ENCODE measurements at regions not wholly inside any gene's neighbourhood (a gene's known extent, or its start where the extent isn't known, plus 50 kb on each side); places are given as distances from the start of the nearest gene placed in this dataset.

DNA sequence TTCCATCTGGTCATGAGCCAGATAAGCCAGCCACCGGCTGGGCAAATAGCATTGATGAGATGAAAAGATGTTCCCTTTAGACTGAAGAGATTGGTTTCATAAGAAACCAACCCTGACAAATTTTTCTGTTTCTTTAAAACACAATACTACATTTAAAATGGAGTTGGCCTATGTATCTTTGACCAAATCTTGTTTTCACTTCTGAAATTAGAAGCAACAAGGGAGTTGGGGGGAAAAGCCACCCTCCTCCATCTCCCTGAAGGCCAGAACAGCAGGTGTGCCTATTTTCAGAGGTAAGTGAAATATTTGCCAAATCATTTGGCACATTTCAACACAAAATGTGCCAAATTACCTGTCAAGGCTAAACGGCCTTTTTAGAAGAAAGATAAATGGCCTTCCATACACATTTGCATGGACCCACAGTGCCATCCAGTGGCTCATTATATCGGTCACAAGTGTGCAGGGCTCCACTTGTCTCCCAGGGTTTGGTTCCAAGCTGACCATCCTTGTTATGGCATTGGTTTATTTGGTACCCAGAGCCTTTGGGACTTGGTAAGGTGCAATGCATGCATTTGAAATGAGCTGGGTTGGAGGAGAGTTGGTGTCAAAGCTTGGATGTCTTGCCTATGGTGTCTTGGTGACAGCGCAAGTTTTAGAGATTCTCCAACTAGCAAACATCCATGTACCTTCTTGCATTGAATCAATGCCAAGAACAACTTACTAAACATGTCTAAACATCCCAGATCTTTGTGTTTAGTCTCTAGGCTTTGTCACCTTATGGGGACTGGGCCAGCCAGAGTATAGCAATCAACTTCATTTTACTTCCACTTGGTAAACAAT is 372.0 kb upstream of the KIF2A start:
- no peak overlapping the region for H3K4me3 ChIP-seq (ENCODE audit: low read length)
- no peaks in the 10 kb centered on the region for H3K9me3 ChIP-seq (ENCODE audit: insufficient read depth, low read depth, low read length)
- no peaks in the 10 kb centered on the region for H3K27me3 ChIP-seq (ENCODE audit: insufficient read depth, low read length)
- no peak overlapping the region for H3K27ac ChIP-seq (ENCODE audit: low read length)
- H3K9ac ChIP-seq (ENCODE audit: low read depth, low read length): no peak overlapping the region
- no peaks in the 10 kb centered on the region for H3K4me1 ChIP-seq (ENCODE audit: insufficient read depth, low read length)
- no peaks in the 10 kb centered on the region for H3K36me3 ChIP-seq (ENCODE audit: insufficient read depth, low read depth, low read length)

DNA sequence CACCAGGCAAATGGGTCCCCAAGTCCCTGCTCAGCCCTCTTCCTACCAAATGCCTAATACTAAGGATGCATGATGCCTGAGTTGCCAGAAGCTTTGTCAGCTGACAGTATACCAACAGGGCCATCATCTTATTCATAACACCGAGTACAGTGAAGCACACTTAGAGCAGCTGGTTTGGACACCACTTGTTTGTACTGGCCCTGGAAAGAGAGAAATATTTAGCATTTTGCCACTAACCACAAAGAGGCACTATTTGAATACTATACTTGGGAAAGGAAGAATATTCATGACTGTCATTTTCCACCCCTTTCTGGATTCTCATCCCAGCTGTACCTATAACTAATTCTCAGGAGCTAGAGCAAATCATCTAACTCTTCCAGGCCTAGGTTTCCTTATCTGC is 364.4 kb upstream of the KIF2A start:
- Histone ChIP-seq H3K4me1 (ENCODE audit: insufficient read depth, low read length) (no peaks in the 10 kb centered on the region), H3K9me3 (ENCODE audit: insufficient read depth, low read depth, low read length) (no peaks in the 10 kb centered on the region), H3K36me3 (ENCODE audit: insufficient read depth, low read depth, low read length) (no peaks in the 10 kb centered on the region), H3K4me3 (ENCODE audit: low read length) (no peak overlapping the region), H3K27me3 (ENCODE audit: insufficient read depth, low read length) (no peaks in the 10 kb centered on the region), H3K9ac (ENCODE audit: low read depth, low read length) (no peak overlapping the region), H3K27ac (ENCODE audit: low read length) (no peak overlapping the region)

DNA sequence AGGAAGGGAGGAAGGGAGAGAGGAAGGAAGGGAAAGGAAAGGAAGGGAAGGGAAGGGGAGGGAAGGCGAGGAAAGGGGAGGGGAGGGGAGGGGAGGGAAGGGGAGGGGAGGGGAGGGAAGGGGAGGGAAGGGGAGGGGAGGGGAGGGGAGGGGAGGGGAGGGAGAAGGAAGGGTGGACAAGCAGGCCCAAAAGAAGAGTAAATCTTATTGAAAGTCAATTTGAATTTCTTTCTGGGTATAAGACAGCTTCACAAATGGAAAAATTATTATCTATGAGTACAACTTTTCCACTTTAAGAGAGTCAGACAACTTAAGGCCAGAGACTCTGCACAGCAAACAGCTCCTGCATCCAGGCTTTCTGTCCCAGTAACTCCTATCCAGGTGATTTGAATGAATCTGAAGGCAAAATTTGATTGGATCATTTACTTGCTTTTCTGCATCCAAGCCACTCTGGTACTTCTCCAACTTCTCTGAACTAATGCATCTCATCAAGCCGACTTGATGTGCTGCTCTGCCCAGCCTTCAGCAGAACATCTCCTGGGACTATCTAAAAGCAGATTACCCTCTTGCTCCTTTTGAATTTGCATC is 363.4 kb upstream of the KIF2A start:
- H3K36me3 ChIP-seq (ENCODE audit: insufficient read depth, low read depth, low read length): no peaks in the 10 kb centered on the region
- no peak overlapping the region for H3K9ac ChIP-seq (ENCODE audit: low read depth, low read length)
- H3K27ac ChIP-seq (ENCODE audit: low read length): no peak overlapping the region
- no peak overlapping the region for H3K4me3 ChIP-seq (ENCODE audit: low read length)
- H3K27me3 ChIP-seq (ENCODE audit: insufficient read depth, low read length): no peaks in the 10 kb centered on the region
- no peaks in the 10 kb centered on the region for H3K4me1 ChIP-seq (ENCODE audit: insufficient read depth, low read length)
- no peaks in the 10 kb centered on the region for H3K9me3 ChIP-seq (ENCODE audit: insufficient read depth, low read depth, low read length)

DNA sequence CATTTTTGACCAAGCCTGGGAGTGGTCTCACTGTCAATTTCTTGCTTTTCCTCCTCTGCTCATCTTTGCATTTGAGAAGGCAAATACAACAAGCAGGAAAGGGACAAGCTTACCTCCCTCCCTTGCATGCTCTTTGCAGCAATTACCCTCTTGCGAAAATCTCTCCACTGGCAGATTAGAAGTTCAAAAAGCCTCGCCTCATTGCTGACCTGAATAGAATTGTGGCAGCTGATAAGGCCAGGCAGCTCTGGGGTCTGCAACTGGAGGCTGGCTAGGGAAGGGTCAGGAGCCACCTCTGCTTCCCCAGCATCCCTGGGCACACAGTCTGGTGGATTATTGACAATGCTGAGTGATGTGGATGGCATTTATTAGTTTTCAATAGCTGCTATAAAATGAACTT is 362.3 kb upstream of the KIF2A start:
- Histone ChIP-seq H3K9me3 (ENCODE audit: insufficient read depth, low read depth, low read length) (no peaks in the 10 kb centered on the region), H3K4me3 (ENCODE audit: low read length) (no peak overlapping the region), H3K9ac (ENCODE audit: low read depth, low read length) (no peak overlapping the region), H3K36me3 (ENCODE audit: insufficient read depth, low read depth, low read length) (no peaks in the 10 kb centered on the region), H3K4me1 (ENCODE audit: insufficient read depth, low read length) (no peaks in the 10 kb centered on the region), H3K27me3 (ENCODE audit: insufficient read depth, low read length) (no peaks in the 10 kb centered on the region), H3K27ac (ENCODE audit: low read length) (no peak overlapping the region)

DNA sequence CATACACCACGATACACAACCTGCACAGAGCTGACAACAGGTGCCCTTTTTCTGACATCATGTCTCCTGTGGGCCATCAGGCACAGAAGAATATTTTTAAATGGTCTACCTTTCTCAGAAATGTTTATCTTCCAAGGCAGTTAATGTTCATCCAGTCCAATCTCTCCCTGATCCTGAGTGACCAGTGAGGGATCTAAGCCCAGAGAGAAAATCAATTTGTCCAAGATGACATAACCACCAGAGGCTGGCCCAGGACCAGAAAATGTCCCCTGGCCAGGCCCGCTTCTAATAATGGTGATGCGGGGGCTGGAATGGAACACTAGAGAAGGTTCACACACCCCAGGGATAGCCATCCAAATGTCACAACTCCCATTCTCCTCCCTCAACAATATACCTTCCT is 357.9 kb upstream of the KIF2A start:
- no peak overlapping the region for H3K9ac ChIP-seq (ENCODE audit: low read depth, low read length)

DNA sequence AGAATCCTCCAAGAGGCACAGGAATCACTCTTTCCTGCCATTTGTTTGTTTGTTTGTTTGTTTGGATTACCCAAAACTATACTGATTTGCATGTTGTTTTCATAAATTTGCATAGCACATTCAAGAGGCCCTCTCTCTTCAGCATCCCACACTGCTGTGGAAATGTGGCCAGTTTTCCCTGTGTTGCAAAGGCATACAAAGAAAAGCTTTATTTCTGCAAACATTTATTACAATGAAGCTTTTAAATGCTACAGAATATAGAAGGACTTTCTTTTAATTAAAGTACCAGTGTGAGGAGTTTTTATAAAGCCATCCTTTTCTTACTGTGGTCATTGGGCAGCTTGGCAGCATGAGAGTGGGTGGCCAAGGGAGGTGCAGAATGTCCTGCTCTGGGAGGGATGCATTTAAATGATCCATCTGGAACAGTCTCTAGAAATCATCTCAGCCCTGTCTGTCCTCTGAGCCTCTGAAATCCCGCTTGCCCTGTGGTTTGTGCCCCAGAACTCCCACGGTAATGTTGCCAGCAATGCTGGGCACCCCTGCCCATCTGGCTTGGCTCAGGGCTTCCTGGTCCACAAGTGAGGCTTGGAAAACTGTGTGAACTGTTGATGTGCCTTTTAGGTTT is 356.8 kb upstream of the KIF2A start:
- H3K27me3 ChIP-seq (ENCODE audit: insufficient read depth, low read length): no peaks in the 10 kb centered on the region
- H3K4me1 ChIP-seq (ENCODE audit: insufficient read depth, low read length): no peaks in the 10 kb centered on the region
- no peaks in the 10 kb centered on the region for H3K36me3 ChIP-seq (ENCODE audit: insufficient read depth, low read depth, low read length)
- H3K9me3 ChIP-seq (ENCODE audit: insufficient read depth, low read depth, low read length): no peaks in the 10 kb centered on the region
- no peak overlapping the region for H3K27ac ChIP-seq (ENCODE audit: low read length)
- H3K9ac ChIP-seq (ENCODE audit: low read depth, low read length): no peak overlapping the region
- no peak overlapping the region for H3K4me3 ChIP-seq (ENCODE audit: low read length)

More for the DNA sequence above, 357.9 kb upstream of the KIF2A start:
- no peaks in the 10 kb centered on the region for H3K4me1 ChIP-seq (ENCODE audit: insufficient read depth, low read length)
- H3K36me3 ChIP-seq (ENCODE audit: insufficient read depth, low read depth, low read length): no peaks in the 10 kb centered on the region
- H3K9me3 ChIP-seq (ENCODE audit: insufficient read depth, low read depth, low read length): no peaks in the 10 kb centered on the region
- no peak overlapping the region for H3K27ac ChIP-seq (ENCODE audit: low read length)
- H3K4me3 ChIP-seq (ENCODE audit: low read length): no peak overlapping the region
- no peaks in the 10 kb centered on the region for H3K27me3 ChIP-seq (ENCODE audit: insufficient read depth, low read length)

DNA sequence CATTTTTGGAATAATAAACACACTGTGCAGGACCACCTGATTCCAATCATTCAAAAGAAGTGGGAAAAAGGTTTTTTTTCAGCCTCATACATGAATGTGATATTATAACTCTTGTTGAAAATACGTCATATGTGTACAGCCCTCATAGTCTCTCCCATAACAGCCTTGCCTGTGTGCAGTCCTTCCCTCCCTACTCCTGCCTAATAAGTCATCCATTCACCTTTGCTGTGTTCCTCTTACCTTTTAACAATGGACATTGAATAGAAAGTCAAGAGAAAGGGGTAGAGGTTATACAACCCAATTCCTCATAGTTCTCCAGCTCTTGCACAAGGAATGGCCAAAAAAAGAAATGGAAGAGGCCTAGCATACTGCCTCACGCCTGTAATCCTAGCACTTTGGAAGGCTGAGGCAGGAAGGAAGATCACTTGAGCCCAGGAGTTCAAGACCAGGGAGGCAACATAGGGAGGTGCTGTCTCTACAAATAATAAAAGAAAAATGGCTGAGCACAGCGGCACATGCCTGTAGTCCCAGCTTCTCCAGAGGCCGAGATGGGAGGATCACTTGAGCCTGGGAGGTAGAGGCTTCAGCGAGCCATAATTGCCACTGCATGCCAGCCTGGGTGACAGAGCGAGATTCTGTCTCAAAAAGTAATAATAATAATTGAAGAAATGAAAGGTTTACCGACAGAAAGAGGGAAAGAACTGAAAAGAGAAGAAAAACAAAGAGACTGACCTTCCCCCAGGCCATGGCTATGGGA is 356.1 kb upstream of the KIF2A start:
- H3K4me3 ChIP-seq (ENCODE audit: low read length): no peak overlapping the region
- H3K9ac ChIP-seq (ENCODE audit: low read depth, low read length): no peak overlapping the region
- no peak overlapping the region for H3K27ac ChIP-seq (ENCODE audit: low read length)

DNA sequence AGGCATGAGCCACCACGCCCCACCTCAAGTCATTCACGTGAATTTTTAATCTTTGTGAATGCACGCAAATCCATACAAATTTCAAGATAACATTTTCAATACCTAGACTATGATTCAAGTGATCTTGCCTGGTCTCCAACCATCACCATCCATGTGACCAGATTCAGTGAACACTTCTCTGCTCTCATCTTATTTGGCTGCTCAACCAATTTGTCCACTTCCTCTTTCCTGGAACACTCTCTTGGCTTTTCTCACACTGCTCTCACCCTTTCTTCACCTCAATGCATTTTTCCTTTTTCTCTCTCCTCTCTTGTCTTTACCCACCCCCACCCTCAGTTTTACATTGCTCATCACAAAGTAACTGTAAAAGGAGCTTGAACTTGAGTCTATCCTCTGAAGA is 354.7 kb upstream of the KIF2A start:
- H3K27me3 ChIP-seq (ENCODE audit: insufficient read depth, low read length): no peaks in the 10 kb centered on the region
- no peaks in the 10 kb centered on the region for H3K9me3 ChIP-seq (ENCODE audit: insufficient read depth, low read depth, low read length)
- H3K27ac ChIP-seq (ENCODE audit: low read length): no peak overlapping the region
- no peak overlapping the region for H3K4me3 ChIP-seq (ENCODE audit: low read length)
- no peak overlapping the region for H3K9ac ChIP-seq (ENCODE audit: low read depth, low read length)
- no peaks in the 10 kb centered on the region for H3K36me3 ChIP-seq (ENCODE audit: insufficient read depth, low read depth, low read length)
- H3K4me1 ChIP-seq (ENCODE audit: insufficient read depth, low read length): 0 out of 2 replicates have a peak, but pooled peaks cover 4% of the 10 kb centered on the region

More for the DNA sequence above, 356.1 kb upstream of the KIF2A start:
- H3K27me3 ChIP-seq (ENCODE audit: insufficient read depth, low read length): no peaks in the 10 kb centered on the region
- no peaks in the 10 kb centered on the region for H3K36me3 ChIP-seq (ENCODE audit: insufficient read depth, low read depth, low read length)
- H3K4me1 ChIP-seq (ENCODE audit: insufficient read depth, low read length): 0 out of 2 replicates have a peak, but pooled peaks cover 4% of the 10 kb centered on the region
- H3K9me3 ChIP-seq (ENCODE audit: insufficient read depth, low read depth, low read length): no peaks in the 10 kb centered on the region

DNA sequence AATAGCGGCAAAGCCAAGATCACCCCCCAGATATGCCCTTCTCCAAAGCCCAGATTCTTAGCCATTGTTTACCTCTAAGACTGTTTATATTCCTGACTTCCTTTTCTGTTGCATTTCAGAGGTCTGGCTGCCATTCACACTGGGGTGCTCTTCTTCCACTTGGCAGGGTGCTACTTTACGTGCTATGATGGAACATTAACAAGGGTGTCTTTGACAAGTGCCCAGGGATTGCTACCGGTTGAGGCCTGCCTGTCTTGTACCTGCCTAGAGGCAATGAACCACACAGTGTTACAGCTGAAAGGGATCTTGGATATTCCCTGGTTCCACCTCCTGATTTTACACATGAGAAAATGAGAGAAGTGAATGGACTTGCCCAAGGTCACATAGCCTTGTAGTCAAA is 352.1 kb upstream of the KIF2A start:
- Histone ChIP-seq H3K4me3 (ENCODE audit: low read length) (no peak overlapping the region), H3K36me3 (ENCODE audit: insufficient read depth, low read depth, low read length) (no peaks in the 10 kb centered on the region), H3K27me3 (ENCODE audit: insufficient read depth, low read length) (no peaks in the 10 kb centered on the region), H3K27ac (ENCODE audit: low read length) (no peak overlapping the region), H3K9ac (ENCODE audit: low read depth, low read length) (no peak overlapping the region), H3K4me1 (ENCODE audit: insufficient read depth, low read length) (0 out of 2 replicates have a peak, but pooled peaks cover 4% of the 10 kb centered on the region), H3K9me3 (ENCODE audit: insufficient read depth, low read depth, low read length) (no peaks in the 10 kb centered on the region)

DNA sequence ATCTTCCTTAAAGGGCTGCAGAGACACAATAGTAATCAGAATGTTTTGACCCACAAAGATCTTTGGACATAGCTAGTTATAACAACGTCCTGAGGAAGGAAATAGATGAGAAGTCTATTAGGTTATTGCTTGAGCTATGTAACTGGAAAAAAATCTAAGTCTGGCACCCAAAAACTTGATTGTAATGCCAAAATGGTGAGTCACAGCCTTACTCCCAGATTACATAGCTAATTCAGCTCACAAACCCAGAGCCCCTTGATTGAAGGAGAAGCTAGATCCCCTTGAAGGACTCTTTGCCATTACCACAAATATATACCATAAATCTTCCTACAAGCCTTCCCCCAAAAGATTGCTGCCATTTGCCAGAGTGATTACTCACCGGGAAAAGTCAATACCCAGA is 341.8 kb upstream of the KIF2A start:
- no peaks in the 10 kb centered on the region for H3K27me3 ChIP-seq (ENCODE audit: insufficient read depth, low read length)
- no peaks in the 10 kb centered on the region; the same call in none of the 2 replicates for H3K4me1 ChIP-seq (ENCODE audit: insufficient read depth, low read length)
- H3K4me3 ChIP-seq (ENCODE audit: low read length): no peak overlapping the region
- no peaks in the 10 kb centered on the region for H3K9me3 ChIP-seq (ENCODE audit: insufficient read depth, low read depth, low read length)
- H3K27ac ChIP-seq (ENCODE audit: low read length): no peak overlapping the region
- H3K36me3 ChIP-seq (ENCODE audit: insufficient read depth, low read depth, low read length): no peaks in the 10 kb centered on the region
- H3K9ac ChIP-seq (ENCODE audit: low read depth, low read length): no peak overlapping the region

DNA sequence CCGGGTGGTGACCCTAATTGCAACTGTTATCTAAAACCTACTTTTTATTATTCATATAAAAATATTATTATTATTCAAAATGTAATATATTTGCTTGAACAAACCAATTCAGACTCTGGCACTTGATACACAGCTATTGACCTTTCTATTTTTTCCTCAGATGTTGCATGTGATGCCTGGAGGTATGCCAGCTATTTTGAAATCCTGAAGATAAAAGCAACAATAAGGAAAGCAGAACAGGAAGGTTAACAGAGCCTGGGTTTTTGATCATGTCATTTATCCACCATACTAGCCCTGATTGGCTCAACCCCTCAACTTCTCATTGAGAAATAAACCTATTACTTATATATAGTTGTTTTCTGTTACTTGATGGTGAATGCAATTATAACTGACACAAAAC is 340.9 kb upstream of the KIF2A start:
- Histone ChIP-seq H3K4me3 (ENCODE audit: low read length) (no peak overlapping the region), H3K9me3 (ENCODE audit: insufficient read depth, low read depth, low read length) (no peaks in the 10 kb centered on the region)

More for the DNA sequence above, 340.9 kb upstream of the KIF2A start:
- Histone ChIP-seq H3K27ac (ENCODE audit: low read length) (no peak overlapping the region), H3K4me1 (ENCODE audit: insufficient read depth, low read length) (no peaks in the 10 kb centered on the region; the same call in none of the 2 replicates), H3K36me3 (ENCODE audit: insufficient read depth, low read depth, low read length) (no peaks in the 10 kb centered on the region), H3K9ac (ENCODE audit: low read depth, low read length) (no peak overlapping the region), H3K27me3 (ENCODE audit: insufficient read depth, low read length) (no peaks in the 10 kb centered on the region)

Data from iPS-20b (cell line).